CD14-positive monocyte (primary cell): ENCODE measurements at regions not wholly inside any gene's neighbourhood (a gene's known extent, or its start where the extent isn't known, plus 50 kb on each side); places are given as distances from the start of the nearest gene placed in this dataset.

Experiments
- DNase-seq, 3 donors: peaks; one replicate each; pipeline ENCODE4 v3.0.0-alpha.2; 2011 to 2022
- H2AFZ ChIP-seq: 2 replicates; pipeline ENCODE4 v1.6.0; 2012; ENCODE audit warnings: mild to moderate bottlenecking, low read depth, low read length, inconsistent platforms; ENCODE audit not compliant: insufficient read depth, poor library complexity, severe bottlenecking
- H3K27ac ChIP-seq, 2 donors: 1 replicate in 1 of 2; 2 replicates in 1 of 2; pipeline ENCODE4 v1.5.1; 2012 to 2013; ENCODE audit warnings: low read length in 2 of 2, control low read depth in 1 of 2, inconsistent platforms in 1 of 2, low read depth in 1 of 2, mild to moderate bottlenecking in 1 of 2
- H3K27me3 ChIP-seq, 2 donors: one replicate each; pipeline versions ENCODE4 v1.6.0 to v1.6.1; 2011 to 2013; ENCODE audit warnings: low read length in 2 of 2; ENCODE audit not compliant: control insufficient read depth in 2 of 2, insufficient read depth in 2 of 2
- H3K36me3 ChIP-seq, 2 donors: replicated peaks in 1 of 2; 1 replicate in 1 of 2; 2 replicates in 1 of 2; pipeline versions ENCODE4 v1.5.1 to v1.6.1; 2012 to 2013; ENCODE audit warnings: low read length in 2 of 2, control low read depth in 1 of 2, inconsistent platforms in 1 of 2, mild to moderate bottlenecking in 1 of 2; ENCODE audit not compliant: insufficient read depth in 2 of 2, control insufficient read depth in 1 of 2
- H3K4me1 ChIP-seq, 2 donors: 1 replicate in 1 of 2; 2 replicates in 1 of 2; pipeline versions ENCODE4 v1.5.1 to v1.6.1; 2012 to 2013; ENCODE audit warnings: low read length in 2 of 2, control low read depth in 1 of 2, inconsistent platforms in 1 of 2, mild to moderate bottlenecking in 1 of 2, moderate library complexity in 1 of 2; ENCODE audit not compliant: insufficient read depth in 2 of 2, control insufficient read depth in 1 of 2
- H3K4me2 ChIP-seq: replicated peaks from 2 replicates; pipeline ENCODE3; 2012; ENCODE audit warnings: low read length, moderate library complexity, mild to moderate bottlenecking; ENCODE audit not compliant: poor library complexity, severe bottlenecking; ENCODE audit errors: extremely low read depth
- H3K4me3 ChIP-seq, 3 experiments: fragments of 200-600 bp in 1 of 3; sonication (generic) in 1 of 3; replicated peaks in 1 of 3; 1 replicate in 2 of 3; 2 replicates in 1 of 3; pipeline ENCODE4 v1.5.1; 2011 to 2013; ENCODE audit warnings: low read length in 3 of 3, mild to moderate bottlenecking in 3 of 3, control low read depth in 2 of 3, low read depth in 2 of 3, inconsistent platforms in 1 of 3, moderate library complexity in 1 of 3
- H3K79me2 ChIP-seq: 2 replicates; pipeline ENCODE4 v1.6.0; 2012; ENCODE audit warnings: mild to moderate bottlenecking, control low read depth, inconsistent platforms, low read length, moderate library complexity; ENCODE audit not compliant: insufficient read depth
- H3K9ac ChIP-seq: 2 replicates; pipeline ENCODE4 v1.6.0; 2017; ENCODE audit warnings: low read length, mild to moderate bottlenecking; ENCODE audit not compliant: insufficient read depth, poor library complexity, severe bottlenecking
- H3K9me3 ChIP-seq, 2 donors: replicated peaks in 1 of 2; 1 replicate in 1 of 2; 2 replicates in 1 of 2; pipeline versions ENCODE4 v1.5.1 to v1.6.1; 2012 to 2013; ENCODE audit warnings: low read length in 2 of 2, control low read depth in 1 of 2; ENCODE audit not compliant: control insufficient read depth in 1 of 2, insufficient read depth in 1 of 2
- H4K20me1 ChIP-seq: 2 replicates; pipeline ENCODE4 v1.6.0; 2012; ENCODE audit warnings: mild to moderate bottlenecking, low read length, control low read depth, moderate library complexity; ENCODE audit not compliant: insufficient read depth
- H3K27ac Mint-ChIP-seq, 7 donors: one replicate each; pipeline ENCODE4 v1.8.0; 2020; ENCODE audit warnings: mild to moderate bottlenecking in 7 of 7, mixed read lengths in 7 of 7, moderate library complexity in 6 of 7, inconsistent platforms in 2 of 7
- H3K27me3 Mint-ChIP-seq, 3 donors: one replicate each; pipeline ENCODE4 v1.8.0; 2021 to 2022; ENCODE audit warnings: low read depth in 3 of 3, mild to moderate bottlenecking in 3 of 3, mixed read lengths in 3 of 3, moderate library complexity in 3 of 3, inconsistent platforms in 1 of 3
- H3K36me3 Mint-ChIP-seq, 2 donors: one replicate each; pipeline ENCODE4 v1.8.0; 2020; ENCODE audit warnings: mixed read lengths in 2 of 2, inconsistent platforms in 1 of 2, mild to moderate bottlenecking in 1 of 2
- H3K4me1 Mint-ChIP-seq: one replicate; pipeline ENCODE4 v1.8.0; 2020; ENCODE audit warnings: mild to moderate bottlenecking, mixed read lengths
- H3K4me3 Mint-ChIP-seq, 2 donors: one replicate each; pipeline ENCODE4 v1.8.0; 2020; ENCODE audit warnings: mild to moderate bottlenecking in 2 of 2, mixed read lengths in 2 of 2, moderate library complexity in 1 of 2
- H3K9me3 Mint-ChIP-seq, 7 donors: one replicate each; pipeline ENCODE4 v1.8.0; 2020 to 2022; ENCODE audit warnings: mixed read lengths in 7 of 7, mild to moderate bottlenecking in 6 of 7, moderate library complexity in 6 of 7, inconsistent platforms in 2 of 7
- CTCF ChIP-seq: fragments of 200-600 bp; IDR thresholded peaks from one replicate; pipeline ENCODE4 v1.8.0; 2022; ENCODE audit warnings: antibody characterized with exemption, mild to moderate bottlenecking
- WGBS: methylation state at CpG from one replicate; pipeline ENCODE4 v1.1.5; 2013; ENCODE audit warnings: missing lambda C conversion rate; ENCODE audit not compliant: insufficient coverage; 5-methylcytosine and 5-hydroxymethylcytosine counted together
- intact Hi-C, 2 donors: fragments of 100-400 bp; cut with micrococcal nuclease; formaldehyde crosslinking; loops; one replicate each; pipeline versions ENCODE4 v1.15.0 to v1.15.1; 2023

- Mint-ChIP-seq H3K4me1 (peaks cover 69% of the 10 kb centered on the region), H3K27ac (peak overlapping the region in 5 of 7 donors; percentile 11 to 79 (median 48)), H3K36me3 (peaks cover 0 to 5% of the 10 kb centered on the region in 2 donors), H3K4me3 (no peak overlapping the region), H3K9me3 (peaks cover 0 to 1% (median 0%) of the 10 kb centered on the region in 7 donors), H3K27me3 (no peaks in the 10 kb centered on the region)
- H3K9me3 ChIP-seq = no peaks in the 10 kb centered on the region
- H3K27ac ChIP-seq = no peak overlapping the region
- H3K9ac ChIP-seq = no peak overlapping the region
- no peak for TF ChIP-seq CTCF
- H3K27me3 ChIP-seq = no peaks in the 10 kb centered on the region
- whole genome bisulfite sequencing = 77% methylated on average over 5 of the region's 6 CpGs
- H3K4me2 ChIP-seq = no peak overlapping the region
- H3K36me3 ChIP-seq = no peaks in the 10 kb centered on the region
- intact Hi-C loops = loop anchor here (5.0 kb wide), 4 partner anchors 44 to 181 kb away; partner anchors contain the start of gene F3 (in 1 of the 2)
- no peaks in the 10 kb centered on the region for H3K79me2 ChIP-seq
- H3K4me1 ChIP-seq = peaks cover 53 to 58% of the 10 kb centered on the region in 2 donors
- no peaks in the 10 kb centered on the region for H4K20me1 ChIP-seq
- no peak overlapping the region for H3K4me3 ChIP-seq
- peak overlapping the region; percentile 31 for H2AFZ ChIP-seq
- DNase-seq = no peak
Measured at GRCh38 chr1:94723463-94723862, 96.7 kb upstream of the SLC44A3 start.

- Histone ChIP-seq H3K79me2 (no peaks in the 10 kb centered on the region), H2AFZ (peak overlapping the region; percentile 15), H3K27me3 (no peaks in the 10 kb centered on the region), H3K36me3 (no peaks in the 10 kb centered on the region), H3K9me3 (no peaks in the 10 kb centered on the region), H3K9ac (no peak overlapping the region), H3K27ac (peak overlapping the region in 1 of 2 donors; percentile 98), H3K4me2 (no peak overlapping the region), H4K20me1 (no peaks in the 10 kb centered on the region), H3K4me1 (peaks cover 59 to 67% of the 10 kb centered on the region in 2 donors), H3K4me3 (no peak overlapping the region)
- DNase-seq = no peak
- Mint-ChIP-seq H3K4me1 (peaks cover 67% of the 10 kb centered on the region), H3K27me3 (no peaks in the 10 kb centered on the region), H3K4me3 (no peak overlapping the region), H3K9me3 (peaks cover 0 to 1% (median 0%) of the 10 kb centered on the region in 7 donors), H3K27ac (peak overlapping the region; percentile 60 to 100 (median 99)), H3K36me3 (peaks cover 0 to 5% of the 10 kb centered on the region in 2 donors)
- TF ChIP-seq CTCF = no peak
- WGBS = no CpG with 5 or more reads among the region's 4 CpGs
- intact Hi-C loops = loop anchor here (5.0 kb wide), 4 partner anchors 45 to 180 kb away; partner anchors contain the start of gene F3 (in 1 of the 2)
Measured at GRCh38 chr1:94722181-94722580, 98.0 kb upstream of the SLC44A3 start.
